ENCODE measurements at regions not wholly inside any gene's neighbourhood (a gene's known extent, or its start where the extent isn't known, plus 50 kb on each side); places are given as distances from the start of the nearest gene placed in this dataset.
"Not testable (repeated sequence)": the region's sequence is repeated elsewhere in the genome, so short reads cannot be mapped to it uniquely, and the experiment has no call there.

- peaks cover 20% of the 10 kb centered on the region for H3K4me1 Mint-ChIP-seq
- H3K27me3 Mint-ChIP-seq, result no peaks in the 10 kb centered on the region
- H3K9me3 Mint-ChIP-seq, result no peaks in the 10 kb centered on the region
- H3K4me3 Mint-ChIP-seq, result no peak overlapping the region
- no peak overlapping the region for H3K27ac Mint-ChIP-seq
- no peaks in the 10 kb centered on the region for H3K36me3 Mint-ChIP-seq
These were observed 263.4 kb downstream of the GLUD2 start for GRCh38 chrX:121310820-121311219.

- Mint-ChIP-seq H3K9me3 (no peaks in the 10 kb centered on the region), H3K4me3 (no peak overlapping the region), H3K4me1 (no peaks in the 10 kb centered on the region), H3K36me3 (no peaks in the 10 kb centered on the region), H3K27ac (no peak overlapping the region), H3K27me3 (peaks cover 1% of the 10 kb centered on the region)
These were observed 273.0 kb downstream of the GLUD2 start for GRCh38 chrX:121320441-121320840.

- Mint-ChIP-seq H3K27me3 (peaks cover 1% of the 10 kb centered on the region), H3K4me1 (no peaks in the 10 kb centered on the region), H3K27ac (no peak overlapping the region), H3K9me3 (no peaks in the 10 kb centered on the region), H3K36me3 (no peaks in the 10 kb centered on the region), H3K4me3 (no peak overlapping the region)
These were observed 274.7 kb downstream of the GLUD2 start for GRCh38 chrX:121322159-121322558.

GRCh38 chrX:121323337-121323736 is 275.9 kb downstream of the GLUD2 start:
- no peak overlapping the region for H3K4me3 Mint-ChIP-seq
- H3K9me3 Mint-ChIP-seq, result no peaks in the 10 kb centered on the region
- H3K4me1 Mint-ChIP-seq, result no peaks in the 10 kb centered on the region
- peaks cover 1% of the 10 kb centered on the region for H3K27me3 Mint-ChIP-seq
- H3K36me3 Mint-ChIP-seq, result no peaks in the 10 kb centered on the region
- no peak overlapping the region for H3K27ac Mint-ChIP-seq

- H3K4me3 Mint-ChIP-seq, result no peak overlapping the region
- H3K4me1 Mint-ChIP-seq, result no peaks in the 10 kb centered on the region
- H3K27me3 Mint-ChIP-seq, result peaks cover 1% of the 10 kb centered on the region
- H3K9me3 Mint-ChIP-seq, result no peaks in the 10 kb centered on the region
- no peak overlapping the region for H3K27ac Mint-ChIP-seq
- no peaks in the 10 kb centered on the region for H3K36me3 Mint-ChIP-seq
These were observed 286.5 kb downstream of the GLUD2 start for GRCh38 chrX:121333942-121334341.

GRCh38 chrX:121336831-121337421 is 289.5 kb downstream of the GLUD2 start:
- Mint-ChIP-seq H3K4me3 (no peak overlapping the region), H3K27ac (no peak overlapping the region), H3K9me3 (no peaks in the 10 kb centered on the region), H3K36me3 (no peaks in the 10 kb centered on the region), H3K4me1 (no peaks in the 10 kb centered on the region), H3K27me3 (peaks cover 1% of the 10 kb centered on the region)

- no peaks in the 10 kb centered on the region for H3K9me3 Mint-ChIP-seq
- peaks cover under 1% of the 10 kb centered on the region for H3K27me3 Mint-ChIP-seq
- no peak overlapping the region for H3K27ac Mint-ChIP-seq
- no peak overlapping the region for H3K4me3 Mint-ChIP-seq
- H3K4me1 Mint-ChIP-seq, result no peaks in the 10 kb centered on the region
- no peaks in the 10 kb centered on the region for H3K36me3 Mint-ChIP-seq
These were observed 290.4 kb downstream of the GLUD2 start for GRCh38 chrX:121337816-121338215.

- no peaks in the 10 kb centered on the region for H3K27me3 Mint-ChIP-seq
- H3K4me1 Mint-ChIP-seq, result no peaks in the 10 kb centered on the region
- no peak overlapping the region for H3K4me3 Mint-ChIP-seq
- no peaks in the 10 kb centered on the region for H3K36me3 Mint-ChIP-seq
- no peaks in the 10 kb centered on the region for H3K9me3 Mint-ChIP-seq
- no peak overlapping the region for H3K27ac Mint-ChIP-seq
These were observed 301.9 kb downstream of the GLUD2 start for GRCh38 chrX:121349263-121349662.

- Mint-ChIP-seq H3K9me3 (no peaks in the 10 kb centered on the region), H3K36me3 (no peaks in the 10 kb centered on the region), H3K27ac (no peak overlapping the region), H3K4me3 (no peak overlapping the region), H3K27me3 (no peaks in the 10 kb centered on the region), H3K4me1 (no peaks in the 10 kb centered on the region)
These were observed 308.9 kb downstream of the GLUD2 start for GRCh38 chrX:121356139-121356849.

- Mint-ChIP-seq H3K27me3 (no peaks in the 10 kb centered on the region), H3K9me3 (no peaks in the 10 kb centered on the region), H3K36me3 (no peaks in the 10 kb centered on the region), H3K4me3 (no peak overlapping the region), H3K4me1 (no peaks in the 10 kb centered on the region), H3K27ac (no peak overlapping the region)
These were observed 309.4 kb downstream of the GLUD2 start for GRCh38 chrX:121356850-121357171.

- H3K36me3 Mint-ChIP-seq, result no peaks in the 10 kb centered on the region
- no peak overlapping the region for H3K27ac Mint-ChIP-seq
- H3K27me3 Mint-ChIP-seq, result peaks cover under 1% of the 10 kb centered on the region
- no peaks in the 10 kb centered on the region for H3K4me1 Mint-ChIP-seq
- H3K9me3 Mint-ChIP-seq, result no peaks in the 10 kb centered on the region
- H3K4me3 Mint-ChIP-seq, result no peak overlapping the region
These were observed 312.9 kb downstream of the GLUD2 start for GRCh38 chrX:121360280-121360679.

- Mint-ChIP-seq H3K4me3 (no peak overlapping the region), H3K4me1 (no peaks in the 10 kb centered on the region), H3K27ac (no peak overlapping the region), H3K36me3 (no peaks in the 10 kb centered on the region), H3K27me3 (peaks cover 1% of the 10 kb centered on the region), H3K9me3 (no peaks in the 10 kb centered on the region)
These were observed 318.3 kb downstream of the GLUD2 start for GRCh38 chrX:121365572-121366161.

GRCh38 chrX:121374471-121374870 is 327.1 kb downstream of the GLUD2 start:
- no peaks in the 10 kb centered on the region for H3K27me3 Mint-ChIP-seq
- H3K9me3 Mint-ChIP-seq, result no peaks in the 10 kb centered on the region
- no peak overlapping the region for H3K27ac Mint-ChIP-seq
- no peaks in the 10 kb centered on the region for H3K36me3 Mint-ChIP-seq
- no peaks in the 10 kb centered on the region for H3K4me1 Mint-ChIP-seq
- no peak overlapping the region for H3K4me3 Mint-ChIP-seq

- not testable (repeated sequence) for H3K9me3 Mint-ChIP-seq, H3K27ac Mint-ChIP-seq, H3K4me3 Mint-ChIP-seq, H3K27me3 Mint-ChIP-seq, H3K4me1 Mint-ChIP-seq, H3K36me3 Mint-ChIP-seq
These were observed 334.5 kb downstream of the GLUD2 start for GRCh38 chrX:121381915-121382314.

GRCh38 chrX:121389976-121390714 is 342.7 kb downstream of the GLUD2 start:
- Mint-ChIP-seq H3K36me3 (no peaks in the 10 kb centered on the region), H3K27me3 (peaks cover 1% of the 10 kb centered on the region), H3K27ac (no peak overlapping the region), H3K4me1 (no peaks in the 10 kb centered on the region), H3K4me3 (no peak overlapping the region), H3K9me3 (no peaks in the 10 kb centered on the region)

GRCh38 chrX:121405826-121406225 is 358.4 kb downstream of the GLUD2 start:
- no peaks in the 10 kb centered on the region for H3K9me3 Mint-ChIP-seq

More at GRCh38 chrX:121405826-121406225, 358.4 kb downstream of the GLUD2 start:
- no peaks in the 10 kb centered on the region for H3K4me1 Mint-ChIP-seq
- H3K36me3 Mint-ChIP-seq, result no peaks in the 10 kb centered on the region
- H3K27ac Mint-ChIP-seq, result no peak overlapping the region
- no peaks in the 10 kb centered on the region for H3K27me3 Mint-ChIP-seq
- H3K4me3 Mint-ChIP-seq, result no peak overlapping the region
